Suprapubic skin (tissue), 4 donors: ENCODE measurements at regions not wholly inside any gene's neighbourhood (a gene's known extent, or its start where the extent isn't known, plus 50 kb on each side); places are given as distances from the start of the nearest gene placed in this dataset.

Experiments
- DNase-seq, 2 donors: peaks; one replicate each; pipeline ENCODE4 v3.0.0-alpha.2; 2019; ENCODE audit warnings: low spot score in 2 of 2
- H3K27ac ChIP-seq: fragments of 200-600 bp; sonication (generic); one replicate; pipeline ENCODE4 v1.5.1; 2019
- H3K27me3 ChIP-seq: fragments of 200-600 bp; sonication (generic); one replicate; pipeline ENCODE4 v1.5.1; 2019
- H3K36me3 ChIP-seq: fragments of 200-600 bp; sonication (generic); one replicate; pipeline ENCODE4 v1.5.1; 2019
- H3K4me1 ChIP-seq: fragments of 200-600 bp; sonication (generic); one replicate; pipeline ENCODE4 v1.5.1; 2019
- H3K4me3 ChIP-seq: fragments of 200-600 bp; sonication (generic); one replicate; pipeline ENCODE4 v1.5.1; 2019; ENCODE audit warnings: mild to moderate bottlenecking
- H3K9me3 ChIP-seq: fragments of 200-600 bp; sonication (generic); one replicate; pipeline ENCODE4 v1.5.1; 2019
- CTCF ChIP-seq, 2 donors: fragments of 200-600 bp in 1 of 2; fragments of 450-650 bp in 1 of 2; sonication (generic) in 1 of 2; IDR thresholded peaks; one replicate each; pipeline ENCODE4 v1.5.1; 2016 to 2019; ENCODE audit warnings: antibody characterized with exemption in 2 of 2, mild to moderate bottlenecking in 1 of 2, moderate library complexity in 1 of 2
- EP300 ChIP-seq: sonication (generic); formaldehyde crosslinking; IDR thresholded peaks from one replicate; pipeline ENCODE4 v1.6.1; 2017; ENCODE audit warnings: antibody characterized with exemption
- POLR2A ChIP-seq, 2 donors: fragments of 450-650 bp; IDR thresholded peaks; one replicate each; pipeline ENCODE4 v1.6.1; 2017; ENCODE audit warnings: antibody characterized with exemption in 2 of 2, mild to moderate bottlenecking in 2 of 2, moderate library complexity in 2 of 2
- POLR2AphosphoS5 ChIP-seq, 3 donors: sonication (generic); formaldehyde crosslinking; IDR thresholded peaks; one replicate each; pipeline ENCODE4 v1.6.1; 2017; ENCODE audit warnings: antibody characterized with exemption in 3 of 3
- WGBS: methylation state at CpG from one replicate; pipeline ENCODE4 v1.1.5; 2018; 5-methylcytosine and 5-hydroxymethylcytosine counted together

GRCh38 chr20:12815778-12816408, 192.9 kb upstream of the SPTLC3 start:
- Histone ChIP-seq H3K9me3 (no peaks in the 10 kb centered on the region), H3K27ac (no peak overlapping the region), H3K27me3 (no peaks in the 10 kb centered on the region), H3K4me3 (no peak overlapping the region), H3K4me1 (no peaks in the 10 kb centered on the region), H3K36me3 (no peaks in the 10 kb centered on the region)
- DNase-seq = no peak
- TF ChIP-seq POLR2AphosphoS5 (IDR thresholded peaks at IDR 0.05) (no peak), CTCF (IDR thresholded peaks at IDR 0.05) (no peak), POLR2A (IDR thresholded peaks at IDR 0.05) (no peak), EP300 (no peak)
- WGBS = 69% methylated on average over 3 of the region's 3 CpGs

- WGBS = 38% methylated on average over 3 of the region's 3 CpGs
- DNase-seq = no peak
- Histone ChIP-seq H3K36me3 (no peaks in the 10 kb centered on the region), H3K27ac (no peak overlapping the region), H3K27me3 (no peaks in the 10 kb centered on the region), H3K4me3 (no peak overlapping the region), H3K4me1 (no peaks in the 10 kb centered on the region), H3K9me3 (no peaks in the 10 kb centered on the region)
- TF ChIP-seq POLR2A (IDR thresholded peaks at IDR 0.05) (no peak), CTCF (IDR thresholded peaks at IDR 0.05) (no peak), POLR2AphosphoS5 (IDR thresholded peaks at IDR 0.05) (no peak), EP300 (no peak)
Measured at GRCh38 chr20:12821249-12821648, 187.5 kb upstream of the SPTLC3 start.

- TF ChIP-seq POLR2A (IDR thresholded peaks at IDR 0.05) (no peak), EP300 (no peak), POLR2AphosphoS5 (IDR thresholded peaks at IDR 0.05) (no peak), CTCF (IDR thresholded peaks at IDR 0.05) (no peak)
- no peaks in the 10 kb centered on the region for H3K9me3 ChIP-seq
- WGBS = 74% methylated on average over 3 of the region's 3 CpGs
Measured at GRCh38 chr20:12823734-12824133, 185.0 kb upstream of the SPTLC3 start.

GRCh38 chr20:12824328-12825225, 184.2 kb upstream of the SPTLC3 start:
- Histone ChIP-seq H3K36me3 (no peaks in the 10 kb centered on the region), H3K27me3 (no peaks in the 10 kb centered on the region), H3K4me3 (no peak overlapping the region), H3K4me1 (no peaks in the 10 kb centered on the region), H3K27ac (no peak overlapping the region), H3K9me3 (no peaks in the 10 kb centered on the region)
- DNase-seq = no peak
- WGBS = 36% methylated on average over 6 of the region's 6 CpGs
- TF ChIP-seq CTCF (IDR thresholded peaks at IDR 0.05) (no peak), POLR2A (IDR thresholded peaks at IDR 0.05) (no peak), EP300 (no peak), POLR2AphosphoS5 (IDR thresholded peaks at IDR 0.05) (no peak)

More at GRCh38 chr20:12823734-12824133, 185.0 kb upstream of the SPTLC3 start:
- Histone ChIP-seq H3K27me3 (no peaks in the 10 kb centered on the region), H3K27ac (no peak overlapping the region), H3K36me3 (no peaks in the 10 kb centered on the region), H3K4me1 (no peaks in the 10 kb centered on the region), H3K4me3 (no peak overlapping the region)
- no peak for DNase-seq

GRCh38 chr20:12825226-12825595, 183.6 kb upstream of the SPTLC3 start:
- no peak for DNase-seq
- no peaks in the 10 kb centered on the region for H3K36me3 ChIP-seq
- no peak overlapping the region for H3K4me3 ChIP-seq
- TF ChIP-seq POLR2A (IDR thresholded peaks at IDR 0.05) (no peak), POLR2AphosphoS5 (IDR thresholded peaks at IDR 0.05) (no peak), EP300 (no peak), CTCF (IDR thresholded peaks at IDR 0.05) (no peak)
- no peaks in the 10 kb centered on the region for H3K9me3 ChIP-seq
- no peak overlapping the region for H3K27ac ChIP-seq
- H3K27me3 ChIP-seq = no peaks in the 10 kb centered on the region
- H3K4me1 ChIP-seq = no peaks in the 10 kb centered on the region
- 72% methylated on average over 6 of the region's 6 CpGs for WGBS
